ENCODE measurements at regions not wholly inside any gene's neighbourhood (a gene's known extent, or its start where the extent isn't known, plus 50 kb on each side); places are given as distances from the start of the nearest gene placed in this dataset.

DNA sequence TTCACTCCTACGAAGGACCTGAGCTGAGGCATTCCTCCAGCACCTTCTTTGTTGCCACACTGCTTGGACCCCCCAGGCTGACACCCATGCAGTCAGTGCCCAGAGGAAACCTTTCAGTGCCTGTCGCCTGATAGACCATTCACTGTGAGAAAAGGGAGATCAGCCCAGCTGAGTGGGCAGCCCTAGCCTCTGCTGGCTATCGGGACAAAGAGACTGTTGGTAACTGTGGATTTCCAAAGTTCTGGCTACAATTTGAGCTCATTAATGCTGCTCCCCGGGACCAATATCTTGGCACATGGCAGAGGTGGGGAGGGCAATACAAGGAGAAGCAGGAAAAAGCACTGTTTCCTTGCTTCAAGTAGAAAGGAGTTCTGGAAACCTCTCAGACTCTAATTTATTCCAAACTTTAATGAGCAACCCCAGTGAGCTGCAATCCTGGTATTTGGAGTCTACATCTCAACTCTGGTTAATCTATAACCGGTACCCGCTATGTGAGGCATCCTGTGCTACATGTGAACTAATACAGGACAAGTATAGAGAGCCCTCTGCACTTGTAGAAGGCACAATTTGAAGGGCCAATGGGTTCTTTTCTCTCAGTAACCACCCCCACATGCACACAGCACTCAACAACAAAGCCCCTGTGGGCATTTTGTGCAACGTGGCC lies 200.7 kb upstream of the NCAM1 start:
- dilution Hi-C loops (cut with MboI; ENCODE audit: extremely low pct_ligation_motif_present, low sequenced_read_pairs): no loop called here
- ChIA-PET CTCF (no interaction called here), POLR2A (no interaction called here)
- no peak overlapping the region for H3K4me3 ChIP-seq (replicated peaks in 1 of 3; ENCODE audit: insufficient read depth in 1 of 3, low read depth in 1 of 3, low read length in 3 of 3)
- H3K9ac ChIP-seq (replicated peaks; ENCODE audit: extremely low read depth, insufficient read depth, low read length): no peak overlapping the region
- no peak overlapping the region for H3K4me2 ChIP-seq (ENCODE audit: insufficient read depth, low read length)
- H3K36me3 ChIP-seq (ENCODE audit: control insufficient read depth in 2 of 2, extremely low read depth in 1 of 2, insufficient read depth in 2 of 2, low read length in 2 of 2): no peaks in the 10 kb centered on the region
- H3K27ac ChIP-seq (ENCODE audit: insufficient read depth, low read depth, low read length): no peak overlapping the region
- no peaks in the 10 kb centered on the region for H3K9me3 ChIP-seq (replicated peaks; ENCODE audit: control insufficient read depth, insufficient read depth, low read length)
- H3K9me1 ChIP-seq (replicated peaks; ENCODE audit: control insufficient read depth, extremely low read depth, insufficient read depth, low read length): no peaks in the 10 kb centered on the region
- H3K27me3 ChIP-seq (ENCODE audit: control insufficient read depth in 2 of 2, insufficient read depth in 2 of 2, low read length in 2 of 2): no peaks in the 10 kb centered on the region
- no peak overlapping the region for H2AFZ ChIP-seq (ENCODE audit: low read depth, low read length)
- no peaks in the 10 kb centered on the region for H4K20me1 ChIP-seq (replicated peaks; ENCODE audit: control insufficient read depth, extremely low read depth, insufficient read depth, low read length)
- H3K4me1 ChIP-seq (ENCODE audit: control insufficient read depth, extremely low read depth, insufficient read depth, low read length): no peaks in the 10 kb centered on the region
- intact Hi-C loops (cut with micrococcal nuclease): no loop called here
- no peaks in the 10 kb centered on the region for H3K79me2 ChIP-seq (ENCODE audit: control insufficient read depth, insufficient read depth, low read length)
- no peak for TF ChIP-seq JUN (IDR thresholded peaks at IDR 0.05; ENCODE audit: borderline replicate concordance, insufficient read depth, insufficient read length, low read depth)
- FAIRE-seq (no peak), DNase-seq (ENCODE audit: low read depth, low spot score) (no peak)
- BruUV-seq (replicated peaks): no TSS peak

DNA sequence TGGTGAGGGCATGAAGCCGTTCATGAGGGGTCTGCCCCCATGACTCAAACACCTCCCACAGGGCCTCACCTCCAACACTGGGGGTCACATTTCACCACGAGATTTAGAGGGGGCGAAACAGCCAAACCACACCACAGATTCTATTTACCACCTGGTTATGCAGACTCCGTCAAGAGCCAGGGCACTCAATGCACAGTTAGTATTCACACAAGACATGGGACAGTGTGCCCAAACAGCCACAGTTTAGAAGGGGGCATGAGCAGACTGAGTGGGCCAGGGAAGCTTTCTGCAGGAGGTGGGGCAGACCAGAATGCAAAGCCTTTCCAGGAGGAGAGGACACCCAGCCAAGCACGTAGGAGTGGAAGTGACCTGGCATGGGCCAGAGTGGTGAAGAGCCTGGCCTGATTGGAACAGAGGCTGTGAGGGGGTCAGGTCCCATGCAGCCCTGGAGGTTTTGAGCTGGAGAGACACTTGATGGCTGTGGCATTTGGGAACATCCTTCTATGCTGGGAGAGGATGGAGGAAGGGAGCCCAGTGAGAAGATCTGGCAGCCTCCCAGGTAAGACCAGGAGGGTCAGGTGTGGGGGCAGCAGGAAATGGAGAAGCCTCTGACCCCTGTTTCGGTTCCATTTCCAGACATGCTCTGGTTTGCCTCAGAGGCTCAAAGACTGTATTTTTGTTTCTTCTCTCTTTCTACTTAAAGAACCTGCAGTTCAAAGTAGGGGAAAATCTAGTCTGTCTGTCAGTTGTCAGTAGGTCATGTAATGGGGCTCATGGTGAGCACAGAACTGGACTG lies 199.1 kb upstream of the NCAM1 start:
- TF ChIP-seq POLR2AphosphoS5 (IDR thresholded peaks at IDR 0.05; ENCODE audit: insufficient read depth, low read depth, low read length) (no peak), GATA2 (IDR thresholded peaks at IDR 0.05; ENCODE audit: insufficient read depth, insufficient read length, low read depth, low read length) (no peak), FOS (IDR thresholded peaks at IDR 0.05; ENCODE audit: borderline replicate concordance, insufficient read depth, low read length) (no peak), MYC (IDR thresholded peaks at IDR 0.05; ENCODE audit: low read depth, low read length) (no peak), EZH2 (IDR thresholded peaks at IDR 0.05; ENCODE audit: borderline replicate concordance, low read depth, low read length, severe bottlenecking) (no peak), JUN (IDR thresholded peaks at IDR 0.05; ENCODE audit: borderline replicate concordance, insufficient read depth, insufficient read length, low read depth) (no peak), POLR2A (IDR thresholded peaks at IDR 0.05; ENCODE audit: low read depth, low read length) (no peak)
- TF ChIP-seq, protein P1, sequence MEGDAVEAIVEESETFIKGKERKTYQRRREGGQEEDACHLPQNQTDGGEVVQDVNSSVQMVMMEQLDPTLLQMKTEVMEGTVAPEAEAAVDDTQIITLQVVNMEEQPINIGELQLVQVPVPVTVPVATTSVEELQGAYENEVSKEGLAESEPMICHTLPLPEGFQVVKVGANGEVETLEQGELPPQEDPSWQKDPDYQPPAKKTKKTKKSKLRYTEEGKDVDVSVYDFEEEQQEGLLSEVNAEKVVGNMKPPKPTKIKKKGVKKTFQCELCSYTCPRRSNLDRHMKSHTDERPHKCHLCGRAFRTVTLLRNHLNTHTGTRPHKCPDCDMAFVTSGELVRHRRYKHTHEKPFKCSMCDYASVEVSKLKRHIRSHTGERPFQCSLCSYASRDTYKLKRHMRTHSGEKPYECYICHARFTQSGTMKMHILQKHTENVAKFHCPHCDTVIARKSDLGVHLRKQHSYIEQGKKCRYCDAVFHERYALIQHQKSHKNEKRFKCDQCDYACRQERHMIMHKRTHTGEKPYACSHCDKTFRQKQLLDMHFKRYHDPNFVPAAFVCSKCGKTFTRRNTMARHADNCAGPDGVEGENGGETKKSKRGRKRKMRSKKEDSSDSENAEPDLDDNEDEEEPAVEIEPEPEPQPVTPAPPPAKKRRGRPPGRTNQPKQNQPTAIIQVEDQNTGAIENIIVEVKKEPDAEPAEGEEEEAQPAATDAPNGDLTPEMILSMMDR (IDR thresholded peaks at IDR 0.05; ENCODE audit: extremely low read depth in 1 of 2, insufficient read depth in 1 of 2, low read depth in 1 of 2, low read length in 2 of 2): no peak
- TF ChIP-seq, protein P2, sequence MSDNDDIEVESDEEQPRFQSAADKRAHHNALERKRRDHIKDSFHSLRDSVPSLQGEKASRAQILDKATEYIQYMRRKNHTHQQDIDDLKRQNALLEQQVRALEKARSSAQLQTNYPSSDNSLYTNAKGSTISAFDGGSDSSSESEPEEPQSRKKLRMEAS (IDR thresholded peaks at IDR 0.05; ENCODE audit: insufficient read depth, insufficient read length): no peak
- FAIRE-seq: no peak
- no peak for DNase-seq (ENCODE audit: low read depth, low spot score)
- dilution Hi-C loops (cut with MboI; ENCODE audit: extremely low pct_ligation_motif_present, low sequenced_read_pairs) (no loop called here), intact Hi-C loops (cut with micrococcal nuclease) (no loop called here)
- Histone ChIP-seq H2AFZ (ENCODE audit: low read depth, low read length) (no peak overlapping the region), H4K20me1 (replicated peaks; ENCODE audit: control insufficient read depth, extremely low read depth, insufficient read depth, low read length) (no peaks in the 10 kb centered on the region), H3K36me3 (ENCODE audit: control insufficient read depth in 2 of 2, extremely low read depth in 1 of 2, insufficient read depth in 2 of 2, low read length in 2 of 2) (no peaks in the 10 kb centered on the region), H3K27ac (ENCODE audit: insufficient read depth, low read depth, low read length) (no peak overlapping the region), H3K4me1 (ENCODE audit: control insufficient read depth, extremely low read depth, insufficient read depth, low read length) (no peaks in the 10 kb centered on the region), H3K9me3 (replicated peaks; ENCODE audit: control insufficient read depth, insufficient read depth, low read length) (no peaks in the 10 kb centered on the region), H3K9ac (replicated peaks; ENCODE audit: extremely low read depth, insufficient read depth, low read length) (no peak overlapping the region), H3K79me2 (ENCODE audit: control insufficient read depth, insufficient read depth, low read length) (no peaks in the 10 kb centered on the region), H3K27me3 (ENCODE audit: control insufficient read depth in 2 of 2, insufficient read depth in 2 of 2, low read length in 2 of 2) (no peaks in the 10 kb centered on the region), H3K4me3 (replicated peaks in 1 of 3; ENCODE audit: insufficient read depth in 1 of 3, low read depth in 1 of 3, low read length in 3 of 3) (no peak overlapping the region), H3K4me2 (ENCODE audit: insufficient read depth, low read length) (no peak overlapping the region), H3K9me1 (replicated peaks; ENCODE audit: control insufficient read depth, extremely low read depth, insufficient read depth, low read length) (no peaks in the 10 kb centered on the region)
- ChIA-PET CTCF (no interaction called here), POLR2A (no interaction called here)
- no TSS peak for BruUV-seq (replicated peaks)
